Hematopoietic multipotent progenitor cell treated with erythropoietin and hydrocortisone succinate and interleukin-3 and kit ligand, for 17 days (in vitro differentiated cells): ENCODE measurements at regions not wholly inside any gene's neighbourhood (a gene's known extent, or its start where the extent isn't known, plus 50 kb on each side); places are given as distances from the start of the nearest gene placed in this dataset.
"Not testable (repeated sequence)": the region's sequence is repeated elsewhere in the genome, so short reads cannot be mapped to it uniquely, and the experiment has no call there.

ENCODE experiments used
- DNase-seq: peaks from one replicate; pipeline ENCODE4 v3.0.0-alpha.2; 2015; ENCODE audit warnings: low spot score

- DNase-seq, result not testable (repeated sequence)
Measured at GRCh38 chr16:18263046-18263445, 73.5 kb downstream of the NPIPA8 start.

GRCh38 chr16:18261848-18262247, 74.7 kb downstream of the NPIPA8 start:
- not testable (repeated sequence) for DNase-seq

- DNase-seq, result not testable (repeated sequence)
Measured at GRCh38 chr16:18259496-18260176, 76.9 kb downstream of the NPIPA8 start.

- not testable (repeated sequence) for DNase-seq
Measured at GRCh38 chr16:18252943-18253342, 83.6 kb downstream of the NPIPA8 start.

GRCh38 chr16:18230505-18230904, 106.0 kb downstream of the NPIPA8 start:
- DNase-seq, result not testable (repeated sequence)

- not testable (repeated sequence) for DNase-seq
Measured at GRCh38 chr16:18222054-18223009, 114.2 kb downstream of the NPIPA8 start.

GRCh38 chr16:18217741-18218140, 118.8 kb downstream of the NPIPA8 start:
- not testable (repeated sequence) for DNase-seq

GRCh38 chr16:18216814-18217213, 119.7 kb downstream of the NPIPA8 start:
- not testable (repeated sequence) for DNase-seq

GRCh38 chr16:18213810-18214209, 122.7 kb downstream of the NPIPA8 start:
- not testable (repeated sequence) for DNase-seq

- not testable (repeated sequence) for DNase-seq
Measured at GRCh38 chr16:18211505-18211904, 125.0 kb downstream of the NPIPA8 start.

- not testable (repeated sequence) for DNase-seq
Measured at GRCh38 chr16:18204786-18205185, 131.8 kb downstream of the NPIPA8 start.

GRCh38 chr16:18204309-18204708, 132.2 kb downstream of the NPIPA8 start:
- DNase-seq, result not testable (repeated sequence)

- DNase-seq, result not testable (repeated sequence)
Measured at GRCh38 chr16:18201511-18201910, 135.0 kb downstream of the NPIPA8 start.

- DNase-seq, result not testable (repeated sequence)
Measured at GRCh38 chr16:18192389-18192788, 144.1 kb downstream of the NPIPA8 start.

- not testable (repeated sequence) for DNase-seq
Measured at GRCh38 chr16:18190179-18190578, 146.4 kb downstream of the NPIPA8 start.

- DNase-seq, result not testable (repeated sequence)
Measured at GRCh38 chr16:18184755-18185154, 151.8 kb downstream of the NPIPA8 start.

GRCh38 chr16:18181028-18181427, 155.5 kb downstream of the NPIPA8 start:
- DNase-seq, result not testable (repeated sequence)

GRCh38 chr16:18173945-18174497, 162.5 kb downstream of the NPIPA8 start:
- not testable (repeated sequence) for DNase-seq

- DNase-seq, result not testable (repeated sequence)
Measured at GRCh38 chr16:18162293-18162692, 174.2 kb downstream of the NPIPA8 start.

- DNase-seq, result not testable (repeated sequence)
Measured at GRCh38 chr16:18161224-18161623, 175.3 kb downstream of the NPIPA8 start.

GRCh38 chr16:18159185-18159584, 177.4 kb downstream of the NPIPA8 start:
- DNase-seq, result not testable (repeated sequence)

- not testable (repeated sequence) for DNase-seq
Measured at GRCh38 chr16:18157854-18158253, 178.7 kb downstream of the NPIPA8 start.
